ENCODE measurements at regions not wholly inside any gene's neighbourhood (a gene's known extent, or its start where the extent isn't known, plus 50 kb on each side); places are given as distances from the start of the nearest gene placed in this dataset.

- Histone ChIP-seq H3K79me2 (no peaks in the 10 kb centered on the region), H3K27me3 (no peaks in the 10 kb centered on the region), H2AFZ (no peak overlapping the region), H3K36me3 (replicated peaks; ENCODE audit: insufficient read depth, low read depth) (no peaks in the 10 kb centered on the region), H4K20me1 (ENCODE audit: insufficient read depth, poor library complexity, severe bottlenecking) (no peaks in the 10 kb centered on the region), H3K4me3 (no peak overlapping the region), H3K9me2 (replicated peaks; ENCODE audit: insufficient read depth) (no peaks in the 10 kb centered on the region), H3K4me1 (ENCODE audit: insufficient read depth) (peaks cover 10% of the 10 kb centered on the region), H3K9me3 (ENCODE audit: low read depth) (no peaks in the 10 kb centered on the region), H3K4me2 (no peak overlapping the region), H3K27ac (no peak overlapping the region)
- no peak for TF ChIP-seq CTCF (IDR thresholded peaks at IDR 0.05; ENCODE audit: poor library complexity)
- no peak for TF ChIP-seq EZH2phosphoT487 (IDR thresholded peaks at IDR 0.05; ENCODE audit: low read depth, severe bottlenecking, unreplicated experiment)
- no peak for TF ChIP-seq EZH2 (IDR thresholded peaks at IDR 0.05; ENCODE audit: borderline replicate concordance)
- 39% methylated on average over 1 of the region's 1 CpG for WGBS (ENCODE audit: low lambda C conversion rate, missing lambda C conversion rate)
- no peak for DNase-seq (ENCODE audit: low spot score)
Observed at GRCh38 chr3:171949554-171949953, 89.8 kb upstream of the FNDC3B start.

GRCh38 chr3:171950373-171950772 lies 89.0 kb upstream of the FNDC3B start:
- no peak overlapping the region for H3K27ac ChIP-seq
- no peak overlapping the region for H3K4me2 ChIP-seq
- 27% methylated on average over 1 of the region's 1 CpG for WGBS (ENCODE audit: low lambda C conversion rate, missing lambda C conversion rate)
- H3K9me3 ChIP-seq (ENCODE audit: low read depth): no peaks in the 10 kb centered on the region
- H2AFZ ChIP-seq: no peak overlapping the region
- H4K20me1 ChIP-seq (ENCODE audit: insufficient read depth, poor library complexity, severe bottlenecking): no peaks in the 10 kb centered on the region
- H3K9me2 ChIP-seq (replicated peaks; ENCODE audit: insufficient read depth): no peaks in the 10 kb centered on the region
- no peak overlapping the region for H3K4me3 ChIP-seq
- no peaks in the 10 kb centered on the region for H3K79me2 ChIP-seq
- no peak for TF ChIP-seq CTCF (IDR thresholded peaks at IDR 0.05; ENCODE audit: poor library complexity)
- no peak for TF ChIP-seq EZH2 (IDR thresholded peaks at IDR 0.05; ENCODE audit: borderline replicate concordance)
- no peak for TF ChIP-seq EZH2phosphoT487 (IDR thresholded peaks at IDR 0.05; ENCODE audit: low read depth, severe bottlenecking, unreplicated experiment)
- DNase-seq (ENCODE audit: low spot score): no peak
- H3K36me3 ChIP-seq (replicated peaks; ENCODE audit: insufficient read depth, low read depth): no peaks in the 10 kb centered on the region
- H3K27me3 ChIP-seq: no peaks in the 10 kb centered on the region
- peaks cover 9% of the 10 kb centered on the region for H3K4me1 ChIP-seq (ENCODE audit: insufficient read depth)

GRCh38 chr3:171951597-171951996 lies 87.8 kb upstream of the FNDC3B start:
- H3K4me2 ChIP-seq: no peak overlapping the region
- no peaks in the 10 kb centered on the region for H4K20me1 ChIP-seq (ENCODE audit: insufficient read depth, poor library complexity, severe bottlenecking)
- H3K27me3 ChIP-seq: no peaks in the 10 kb centered on the region
- no peaks in the 10 kb centered on the region for H3K79me2 ChIP-seq
- 79% methylated on average over 1 of the region's 1 CpG for WGBS (ENCODE audit: low lambda C conversion rate, missing lambda C conversion rate)
- DNase-seq (ENCODE audit: low spot score): no peak
- H3K36me3 ChIP-seq (replicated peaks; ENCODE audit: insufficient read depth, low read depth): no peaks in the 10 kb centered on the region
- H3K4me3 ChIP-seq: no peak overlapping the region
- TF ChIP-seq CTCF (IDR thresholded peaks at IDR 0.05; ENCODE audit: poor library complexity) (no peak), EZH2 (IDR thresholded peaks at IDR 0.05; ENCODE audit: borderline replicate concordance) (no peak), EZH2phosphoT487 (IDR thresholded peaks at IDR 0.05; ENCODE audit: low read depth, severe bottlenecking, unreplicated experiment) (no peak)
- H3K27ac ChIP-seq: no peak overlapping the region
- H2AFZ ChIP-seq: no peak overlapping the region
- H3K9me2 ChIP-seq (replicated peaks; ENCODE audit: insufficient read depth): no peaks in the 10 kb centered on the region
- no peaks in the 10 kb centered on the region for H3K9me3 ChIP-seq (ENCODE audit: low read depth)
- H3K4me1 ChIP-seq (ENCODE audit: insufficient read depth): peaks cover 9% of the 10 kb centered on the region
